Body of pancreas (tissue), 4 donors: ENCODE measurements at regions not wholly inside any gene's neighbourhood (a gene's known extent, or its start where the extent isn't known, plus 50 kb on each side); places are given as distances from the start of the nearest gene placed in this dataset.

Experiments used
- POLR2A ChIP-seq, 3 donors: fragments of 450-650 bp; IDR thresholded peaks; one replicate each; pipeline ENCODE4 v1.6.1; 2016; ENCODE audit warnings: antibody characterized with exemption in 3 of 3, mild to moderate bottlenecking in 2 of 3
- TF ChIP-seq, protein P1 (sequence below), 7 experiments: fragments of 450-650 bp in 4 of 7; fragments of 200-600 bp in 3 of 7; sonication (generic) in 3 of 7; IDR thresholded peaks; one replicate each; pipeline ENCODE4 v1.5.1; 2016 to 2019; ENCODE audit warnings: antibody characterized with exemption in 7 of 7

- TF ChIP-seq, protein P1, sequence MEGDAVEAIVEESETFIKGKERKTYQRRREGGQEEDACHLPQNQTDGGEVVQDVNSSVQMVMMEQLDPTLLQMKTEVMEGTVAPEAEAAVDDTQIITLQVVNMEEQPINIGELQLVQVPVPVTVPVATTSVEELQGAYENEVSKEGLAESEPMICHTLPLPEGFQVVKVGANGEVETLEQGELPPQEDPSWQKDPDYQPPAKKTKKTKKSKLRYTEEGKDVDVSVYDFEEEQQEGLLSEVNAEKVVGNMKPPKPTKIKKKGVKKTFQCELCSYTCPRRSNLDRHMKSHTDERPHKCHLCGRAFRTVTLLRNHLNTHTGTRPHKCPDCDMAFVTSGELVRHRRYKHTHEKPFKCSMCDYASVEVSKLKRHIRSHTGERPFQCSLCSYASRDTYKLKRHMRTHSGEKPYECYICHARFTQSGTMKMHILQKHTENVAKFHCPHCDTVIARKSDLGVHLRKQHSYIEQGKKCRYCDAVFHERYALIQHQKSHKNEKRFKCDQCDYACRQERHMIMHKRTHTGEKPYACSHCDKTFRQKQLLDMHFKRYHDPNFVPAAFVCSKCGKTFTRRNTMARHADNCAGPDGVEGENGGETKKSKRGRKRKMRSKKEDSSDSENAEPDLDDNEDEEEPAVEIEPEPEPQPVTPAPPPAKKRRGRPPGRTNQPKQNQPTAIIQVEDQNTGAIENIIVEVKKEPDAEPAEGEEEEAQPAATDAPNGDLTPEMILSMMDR (IDR thresholded peaks at IDR 0.05): no peak
- TF ChIP-seq POLR2A (IDR thresholded peaks at IDR 0.05): no peak
These were observed 310.5 kb downstream of the SMAD2 start for GRCh38 chr18:47619771-47620448.
